GM10266 (cell line): ENCODE measurements at regions not wholly inside any gene's neighbourhood (a gene's known extent, or its start where the extent isn't known, plus 50 kb on each side); places are given as distances from the start of the nearest gene placed in this dataset.

ENCODE experiments used
- DNase-seq: peaks from one replicate; pipeline ENCODE4 v3.0.0; 2012; ENCODE audit errors: extremely low spot score
- TF ChIP-seq, protein P1 (sequence below): IDR thresholded peaks from 2 replicates; pipeline ENCODE4 v1.5.1; 2012; ENCODE audit warnings: mild to moderate bottlenecking, low read depth; ENCODE audit not compliant: control insufficient read depth, insufficient read depth; ENCODE audit errors: missing control alignments

DNA sequence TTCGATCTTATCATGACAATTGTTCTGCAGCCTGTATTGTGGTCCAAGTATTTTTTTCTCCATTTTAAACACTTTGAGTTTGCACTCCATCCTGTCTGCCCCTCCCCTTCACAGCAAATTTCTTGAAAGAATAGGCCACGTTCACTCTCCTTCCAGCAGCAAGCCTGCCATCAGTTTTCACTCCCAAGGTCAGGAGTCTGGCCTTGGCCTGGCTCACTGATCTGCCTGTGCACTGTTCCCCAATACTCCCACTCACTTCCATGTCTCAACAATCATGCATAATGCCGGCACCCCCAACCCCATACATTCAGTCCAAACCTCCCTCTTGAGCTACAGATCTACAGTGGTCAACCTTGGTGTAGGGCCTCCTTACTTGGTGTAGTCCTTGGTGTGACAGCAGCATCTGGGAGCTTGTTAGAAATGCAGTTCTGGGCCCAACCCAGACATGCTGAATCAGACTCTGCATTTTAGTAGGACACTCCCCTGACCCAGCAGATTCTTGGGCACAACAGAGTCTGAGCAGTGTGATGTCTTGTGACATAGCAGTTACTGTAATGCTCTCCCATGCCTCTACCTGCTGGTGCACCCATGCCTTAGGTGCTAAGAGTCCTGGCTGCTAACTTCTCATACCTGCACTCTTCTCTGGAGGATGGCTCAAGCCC is 58.3 kb upstream of the XCR1 start:
- no peak for DNase-seq
- TF ChIP-seq, protein P1, sequence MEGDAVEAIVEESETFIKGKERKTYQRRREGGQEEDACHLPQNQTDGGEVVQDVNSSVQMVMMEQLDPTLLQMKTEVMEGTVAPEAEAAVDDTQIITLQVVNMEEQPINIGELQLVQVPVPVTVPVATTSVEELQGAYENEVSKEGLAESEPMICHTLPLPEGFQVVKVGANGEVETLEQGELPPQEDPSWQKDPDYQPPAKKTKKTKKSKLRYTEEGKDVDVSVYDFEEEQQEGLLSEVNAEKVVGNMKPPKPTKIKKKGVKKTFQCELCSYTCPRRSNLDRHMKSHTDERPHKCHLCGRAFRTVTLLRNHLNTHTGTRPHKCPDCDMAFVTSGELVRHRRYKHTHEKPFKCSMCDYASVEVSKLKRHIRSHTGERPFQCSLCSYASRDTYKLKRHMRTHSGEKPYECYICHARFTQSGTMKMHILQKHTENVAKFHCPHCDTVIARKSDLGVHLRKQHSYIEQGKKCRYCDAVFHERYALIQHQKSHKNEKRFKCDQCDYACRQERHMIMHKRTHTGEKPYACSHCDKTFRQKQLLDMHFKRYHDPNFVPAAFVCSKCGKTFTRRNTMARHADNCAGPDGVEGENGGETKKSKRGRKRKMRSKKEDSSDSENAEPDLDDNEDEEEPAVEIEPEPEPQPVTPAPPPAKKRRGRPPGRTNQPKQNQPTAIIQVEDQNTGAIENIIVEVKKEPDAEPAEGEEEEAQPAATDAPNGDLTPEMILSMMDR = no peak

DNA sequence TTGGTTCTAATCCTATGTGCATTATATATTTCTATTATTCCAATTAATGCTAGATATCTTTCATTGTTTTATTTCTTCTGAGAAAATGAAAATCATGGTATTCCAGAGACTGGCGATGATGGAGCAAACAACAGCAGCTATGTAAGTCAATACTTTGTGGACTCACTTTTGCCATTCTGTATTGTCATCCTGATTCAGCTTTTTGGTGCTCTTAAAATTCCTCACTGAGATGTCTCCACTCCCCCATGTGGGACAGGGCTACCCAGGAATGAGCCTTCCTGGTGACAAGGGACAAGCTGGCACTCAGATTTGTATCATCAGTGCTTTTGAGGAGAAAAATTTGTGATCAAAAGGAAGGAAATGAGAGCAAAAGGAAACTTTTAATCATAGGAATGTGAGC is 56.7 kb upstream of the XCR1 start:
- no peak for DNase-seq
- TF ChIP-seq, protein P1 = no peak

DNA sequence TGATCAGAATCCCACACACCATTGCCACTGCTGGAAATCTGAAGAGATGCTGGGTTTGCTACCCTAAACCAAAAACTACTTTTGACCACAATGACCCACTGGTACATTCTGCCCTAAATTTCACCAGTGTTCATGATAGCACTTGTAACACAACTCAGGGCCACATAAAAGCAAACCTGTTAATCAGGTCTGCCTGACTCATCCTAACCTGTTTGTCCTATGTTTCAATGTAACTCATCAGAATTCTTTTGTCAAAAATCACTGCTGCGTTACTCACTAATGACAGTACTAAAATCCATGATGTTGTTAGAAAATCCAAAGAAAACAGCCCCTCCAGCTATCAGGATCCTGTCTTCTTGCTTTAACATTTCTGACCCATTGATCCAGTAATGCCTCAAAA is 55.6 kb upstream of the XCR1 start:
- TF ChIP-seq, protein P1 = no peak
- no peak for DNase-seq

DNA sequence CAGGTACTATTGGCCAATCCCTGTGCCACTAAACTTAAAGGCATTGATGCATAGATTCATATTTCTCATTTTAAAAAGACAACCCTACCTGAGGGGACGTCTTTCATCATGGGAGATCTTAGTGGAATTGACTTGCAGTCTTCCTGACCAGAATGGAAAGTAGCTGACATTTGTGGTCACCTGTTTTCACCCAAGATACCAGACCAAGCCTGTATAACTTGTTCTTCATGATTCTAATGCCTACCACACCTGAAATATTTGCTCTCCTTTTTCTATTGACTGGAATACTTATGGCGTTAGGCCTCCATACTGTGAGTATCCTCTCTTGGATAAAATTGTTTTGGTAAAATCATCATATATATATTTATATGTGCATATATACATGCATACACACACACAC is 54.7 kb upstream of the XCR1 start:
- TF ChIP-seq, protein P1 = no peak
- no peak for DNase-seq

DNA sequence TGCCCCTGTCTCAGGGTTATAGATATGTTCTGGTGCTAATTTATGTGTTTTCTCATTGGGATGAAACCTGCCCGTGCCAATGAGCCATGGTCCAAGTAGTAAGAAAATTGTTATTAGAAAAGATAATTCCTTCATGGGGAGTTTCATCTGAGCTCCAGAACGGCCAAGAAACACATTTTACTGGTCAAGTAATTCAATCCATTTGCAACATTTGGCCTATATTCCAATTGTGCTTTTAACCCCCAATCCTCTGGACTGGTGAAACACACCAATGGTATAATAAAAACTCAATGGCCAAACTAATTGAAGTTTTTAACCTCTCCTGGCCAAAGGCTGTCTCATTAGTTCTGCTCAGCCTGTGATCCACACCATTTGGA is 53.7 kb upstream of the XCR1 start:
- TF ChIP-seq, protein P1 = no peak
- DNase-seq = no peak

DNA sequence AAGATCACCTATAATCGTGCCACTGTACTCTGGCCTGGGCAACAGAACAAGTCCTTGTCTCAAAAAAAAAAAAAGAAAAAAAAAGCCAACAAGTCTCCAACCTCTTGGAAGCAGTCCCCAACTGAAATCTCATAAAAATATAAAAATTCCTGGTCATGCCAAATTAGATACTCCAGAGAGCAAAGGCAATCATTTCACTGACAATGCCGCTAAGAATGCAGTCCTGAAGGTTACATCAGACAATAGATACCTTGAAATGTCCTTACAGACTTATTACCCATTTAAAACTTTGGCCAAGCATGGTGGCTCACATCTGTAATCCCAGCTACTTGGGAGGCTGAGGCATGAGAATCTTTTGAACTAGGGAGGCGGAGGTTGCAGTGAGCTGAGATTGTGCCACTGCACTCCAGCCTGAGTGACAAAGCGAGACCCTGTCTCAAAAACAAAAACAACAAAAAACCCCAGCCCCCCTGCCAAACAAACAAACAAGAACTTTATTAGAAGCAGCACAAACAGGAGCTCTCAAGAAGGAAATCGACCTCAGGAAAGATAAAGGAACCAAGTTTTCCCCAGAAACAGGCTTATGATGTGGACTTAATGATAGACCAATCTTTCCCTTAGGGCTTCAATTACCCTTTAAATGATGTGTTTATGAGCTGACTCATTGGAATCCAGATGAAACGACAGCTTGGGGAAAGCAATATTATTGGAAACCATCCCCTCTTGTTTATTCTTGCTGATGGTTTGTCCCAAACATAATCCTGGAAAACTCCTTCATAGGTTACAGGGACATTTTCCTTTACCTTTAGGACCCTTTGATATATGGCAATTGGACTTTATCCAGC is 53.1 kb upstream of the XCR1 start:
- TF ChIP-seq, protein P1 = no peak
- no peak for DNase-seq
